ENCODE measurements at regions not wholly inside any gene's neighbourhood (a gene's known extent, or its start where the extent isn't known, plus 50 kb on each side); places are given as distances from the start of the nearest gene placed in this dataset.
"Not testable (repeated sequence)": the region's sequence is repeated elsewhere in the genome, so short reads cannot be mapped to it uniquely, and the experiment has no call there.

GRCh38 chr15:69876064-69876940 is 221.4 kb downstream of the TLE3 start:
- intact Hi-C loops (cut with micrococcal nuclease), result no loop called here
- ATAC-seq (no peak), DNase-seq (peak; percentile 29)

DNA sequence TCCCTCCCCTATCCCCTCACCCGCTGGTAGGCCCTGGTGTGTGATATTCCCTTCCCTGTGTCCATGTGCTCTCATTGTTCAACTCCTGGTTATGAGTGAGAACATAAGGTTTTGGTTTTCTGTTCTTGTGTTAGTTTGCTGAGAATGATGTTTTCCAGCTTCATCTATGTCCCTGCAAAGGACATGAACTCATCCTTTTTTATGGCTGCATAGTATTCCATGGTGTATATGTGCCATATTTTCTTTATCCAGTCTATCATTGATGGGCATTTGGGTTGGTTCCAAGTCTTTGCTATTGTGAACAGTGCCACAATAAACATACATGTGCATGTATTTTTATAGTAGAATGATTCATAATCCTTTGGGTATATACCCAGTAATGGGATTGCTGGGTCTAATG is 217.8 kb downstream of the TLE3 start:
- ATAC-seq; DNase-seq; intact Hi-C loops (cut with micrococcal nuclease): not testable (repeated sequence)

- intact Hi-C loops (cut with micrococcal nuclease), result no loop called here
- ATAC-seq (no peak), DNase-seq (no peak)
Measured at GRCh38 chr15:69880571-69881301, 217.0 kb downstream of the TLE3 start.

- ATAC-seq (no peak), DNase-seq (no peak)
- intact Hi-C loops (cut with micrococcal nuclease), result no loop called here
Measured at GRCh38 chr15:69881302-69881670, 216.4 kb downstream of the TLE3 start.

DNA sequence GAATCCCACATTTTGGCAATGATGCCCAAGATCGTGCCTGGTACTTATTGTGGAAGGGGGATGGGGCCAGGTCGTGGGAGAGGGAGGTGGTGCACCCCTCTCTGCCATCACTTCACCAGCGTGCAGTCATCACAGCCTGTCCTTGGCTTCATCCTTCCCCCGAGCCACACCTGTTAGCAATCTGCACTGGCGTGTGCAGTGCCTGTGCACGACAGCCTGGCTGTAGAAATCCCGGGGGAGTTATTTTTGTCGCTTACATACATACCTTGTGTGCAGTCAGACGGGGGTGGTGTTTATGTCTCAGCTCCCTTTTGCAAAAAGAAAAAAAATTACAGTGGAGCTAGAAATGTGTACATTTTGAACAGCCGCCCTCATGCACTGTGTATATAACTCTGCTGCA is 216.0 kb downstream of the TLE3 start:
- no peak for DNase-seq
- intact Hi-C loops (cut with micrococcal nuclease), result no loop called here
- ATAC-seq, result no peak

GRCh38 chr15:69883306-69883705 is 214.4 kb downstream of the TLE3 start:
- no peak for ATAC-seq
- intact Hi-C loops (cut with micrococcal nuclease), result no loop called here
- DNase-seq, result no peak

DNA sequence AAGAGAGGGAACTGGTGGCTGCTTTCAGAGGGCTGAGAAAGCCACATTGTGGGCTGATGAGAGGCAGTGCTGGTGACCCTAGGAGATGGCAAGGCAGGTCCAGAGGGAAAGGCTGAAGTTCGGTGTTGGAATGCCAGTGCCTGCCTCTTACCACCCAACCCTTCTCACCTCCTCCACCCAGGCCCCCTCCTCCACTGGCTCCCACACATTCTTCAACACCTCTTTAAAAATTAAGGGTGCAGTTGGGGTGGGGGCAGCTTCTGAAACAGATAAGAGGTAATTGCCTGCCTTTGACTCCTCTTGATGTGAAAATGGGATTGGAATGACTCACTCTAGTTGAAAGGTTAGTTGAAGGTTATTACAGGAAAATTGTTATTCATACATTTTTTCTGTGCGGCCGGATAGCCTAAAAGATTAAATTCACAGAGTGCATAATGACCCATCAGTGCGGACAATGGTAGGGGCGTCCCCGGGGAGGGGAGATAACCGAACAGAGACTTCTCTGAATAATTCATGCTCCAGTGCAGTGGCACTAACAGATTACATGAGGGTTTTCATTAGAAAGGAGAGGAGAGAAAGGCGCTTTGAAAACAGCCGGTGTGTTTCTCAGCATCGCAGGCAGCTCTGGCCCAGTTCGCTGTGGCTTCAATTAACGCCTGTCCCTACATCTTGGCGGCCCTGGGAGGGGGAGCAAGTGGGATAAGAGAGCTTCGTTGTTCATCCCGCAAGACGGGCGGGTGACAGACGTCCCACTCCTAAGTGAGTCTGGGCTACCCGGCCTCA is 212.4 kb downstream of the TLE3 start:
- ATAC-seq (no peak), DNase-seq (no peak)
- intact Hi-C loops (cut with micrococcal nuclease), result no loop called here

GRCh38 chr15:69887009-69887408 is 210.7 kb downstream of the TLE3 start:
- ATAC-seq, result no peak
- DNase-seq, result no peak
- intact Hi-C loops (cut with micrococcal nuclease), result no loop called here

- DNase-seq (no peak), ATAC-seq (no peak)
- intact Hi-C loops (cut with micrococcal nuclease), result no loop called here
Measured at GRCh38 chr15:69887553-69887952, 210.2 kb downstream of the TLE3 start.

DNA sequence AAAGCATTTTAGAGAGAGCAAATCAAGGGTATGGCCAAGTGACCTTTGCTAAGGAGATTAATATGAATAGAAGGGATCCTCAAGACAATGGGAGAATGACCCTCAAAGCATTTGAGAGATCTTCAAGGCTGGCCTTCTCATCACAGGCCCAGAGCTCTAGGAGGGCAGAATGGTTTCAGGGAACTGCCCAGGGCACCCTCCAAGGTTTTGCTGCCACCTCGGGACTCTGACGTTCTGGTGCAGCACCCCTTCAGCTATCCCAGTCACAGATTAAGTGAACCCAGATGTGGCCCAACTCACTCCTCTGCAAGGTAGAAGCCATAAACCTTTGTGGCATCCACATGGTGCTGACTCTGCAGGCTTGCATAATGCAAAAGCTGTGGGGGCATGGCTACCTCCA is 209.3 kb downstream of the TLE3 start:
- DNase-seq (no peak), ATAC-seq (no peak)
- intact Hi-C loops (cut with micrococcal nuclease), result no loop called here

DNA sequence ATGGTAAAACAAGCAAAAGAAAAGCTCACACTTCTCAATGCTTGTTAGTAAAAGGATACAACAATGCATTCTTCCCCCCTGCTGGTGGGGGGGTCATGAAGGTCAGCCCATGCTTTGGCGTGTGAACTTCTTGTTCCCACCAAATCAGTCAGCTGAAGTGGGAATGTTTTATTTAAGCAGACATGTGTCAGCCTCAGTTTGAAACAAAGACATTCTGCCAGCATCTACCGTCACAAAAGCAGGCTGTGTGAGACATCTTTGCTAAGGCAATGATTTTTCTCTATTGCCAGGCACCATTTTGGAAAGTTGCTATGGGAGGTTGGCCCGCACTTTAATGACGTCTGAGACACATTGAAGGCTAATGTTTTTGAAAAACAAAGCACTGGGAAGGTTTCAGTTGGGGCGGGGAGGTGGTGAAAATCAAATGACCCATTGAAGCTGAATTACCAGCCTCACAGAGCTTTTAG is 206.6 kb downstream of the TLE3 start:
- DNase-seq, result no peak
- ATAC-seq, result no peak
- intact Hi-C loops (cut with micrococcal nuclease), result no loop called here

DNA sequence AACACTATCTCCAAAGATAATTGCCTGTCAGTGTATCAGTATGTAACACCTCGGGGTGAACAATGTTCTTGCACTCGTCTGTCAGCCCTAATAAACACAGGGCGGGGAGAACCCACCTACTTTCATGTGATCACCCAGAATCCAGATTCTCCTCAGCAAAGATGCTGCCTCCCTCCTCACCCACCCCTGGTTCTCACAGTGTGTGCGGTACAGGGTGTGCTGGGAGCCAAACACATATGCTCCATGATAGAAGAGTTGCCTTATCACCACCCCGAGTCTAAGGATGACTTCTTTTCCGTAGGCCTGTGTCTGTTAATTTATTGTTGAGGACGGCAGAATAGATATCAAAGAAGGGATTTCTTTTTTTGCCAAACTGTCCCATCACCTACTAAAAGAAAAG is 206.1 kb downstream of the TLE3 start:
- DNase-seq (no peak), ATAC-seq (no peak)
- intact Hi-C loops (cut with micrococcal nuclease), result no loop called here

- no peak for DNase-seq
- intact Hi-C loops (cut with micrococcal nuclease), result no loop called here
Measured at GRCh38 chr15:69892351-69892750, 205.4 kb downstream of the TLE3 start.

DNA sequence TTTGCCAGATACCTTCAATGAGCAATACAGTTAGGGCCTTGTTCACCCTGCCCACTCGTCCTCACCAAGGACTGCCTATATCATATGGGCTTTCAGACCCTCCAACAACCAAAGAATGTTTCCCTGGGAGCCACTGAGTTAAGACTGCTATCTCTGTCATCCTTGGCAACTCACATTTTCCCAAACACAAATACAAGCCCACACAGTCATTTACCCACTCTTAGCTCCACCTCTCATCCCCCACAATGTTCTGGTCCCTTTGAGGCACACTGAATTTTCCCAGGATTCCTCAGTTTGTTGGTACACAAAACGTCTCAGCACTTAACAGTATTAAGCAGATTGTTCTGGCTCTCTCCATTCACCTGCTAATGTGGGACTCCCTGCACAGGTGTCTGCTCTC is 204.6 kb downstream of the TLE3 start:
- DNase-seq (no peak), ATAC-seq (no peak)
- intact Hi-C loops (cut with micrococcal nuclease), result no loop called here

More at GRCh38 chr15:69892351-69892750, 205.4 kb downstream of the TLE3 start:
- ATAC-seq, result no peak

DNA sequence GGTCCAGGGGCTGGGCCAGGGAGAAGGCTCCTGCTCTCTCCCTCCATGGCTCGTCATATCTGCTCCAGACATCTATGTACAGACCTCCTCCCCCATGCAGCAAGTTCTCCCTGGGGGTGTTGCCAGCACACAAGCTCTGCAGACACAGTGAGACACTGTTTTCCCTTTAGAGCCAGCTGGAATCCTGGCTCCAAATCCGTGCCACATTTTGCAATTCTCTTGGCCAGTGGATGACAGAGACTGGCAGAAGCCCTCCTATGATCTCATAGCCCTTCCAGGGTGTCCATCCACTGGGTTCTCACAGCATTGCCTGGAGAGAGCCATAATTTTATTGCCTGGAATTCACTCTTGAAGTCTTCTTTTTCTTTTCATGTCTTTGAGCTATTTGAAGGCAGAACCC is 203.9 kb downstream of the TLE3 start:
- intact Hi-C loops (cut with micrococcal nuclease), result no loop called here
- DNase-seq, result peak; percentile 46
- peak; percentile 81 for ATAC-seq

GRCh38 chr15:69895202-69895601 is 202.5 kb downstream of the TLE3 start:
- ATAC-seq (no peak), DNase-seq (no peak)

DNA sequence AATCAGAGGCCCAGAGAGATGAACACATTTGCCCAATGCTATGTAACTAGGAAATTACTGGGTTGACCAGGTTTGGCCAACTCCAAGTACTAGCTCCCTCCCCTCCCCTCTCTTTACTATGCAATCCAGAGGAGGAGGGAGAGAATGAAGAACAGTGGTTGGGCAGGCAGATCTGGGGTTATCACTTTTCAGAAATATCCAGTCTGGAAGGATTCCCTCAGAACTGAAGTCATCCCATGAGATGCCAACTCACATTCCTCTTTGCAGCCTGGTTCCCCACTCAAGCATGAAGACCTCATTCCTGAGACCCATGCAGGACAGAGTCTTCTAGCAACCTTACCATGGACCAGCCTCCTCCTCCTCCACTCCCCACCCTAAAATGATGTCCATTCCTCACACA is 201.1 kb downstream of the TLE3 start:
- intact Hi-C loops (cut with micrococcal nuclease), result no loop called here
- DNase-seq (no peak), ATAC-seq (no peak)

More at GRCh38 chr15:69895202-69895601, 202.5 kb downstream of the TLE3 start:
- intact Hi-C loops (cut with micrococcal nuclease), result no loop called here

DNA sequence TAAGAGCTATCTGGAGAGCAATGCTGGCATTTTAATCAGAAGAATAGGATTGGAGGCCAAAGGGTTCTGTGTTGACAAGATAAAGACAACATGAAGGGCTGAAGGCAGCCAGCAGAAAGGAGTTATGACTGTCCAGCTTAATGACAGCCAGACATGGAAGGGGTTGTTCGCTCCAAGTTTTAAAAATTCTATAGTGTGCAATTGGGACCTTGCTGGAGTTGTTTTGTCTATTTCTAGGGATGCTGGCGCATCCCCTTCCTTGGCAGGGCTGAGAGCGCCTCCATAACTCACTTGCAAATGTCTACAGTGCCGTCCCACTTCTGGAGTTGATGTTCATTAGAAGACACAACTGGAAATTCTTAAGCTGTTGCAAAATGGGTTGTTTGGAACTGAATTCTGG is 200.7 kb downstream of the TLE3 start:
- DNase-seq, result no peak
- ATAC-seq, result no peak
- intact Hi-C loops (cut with micrococcal nuclease), result no loop called here

DNA sequence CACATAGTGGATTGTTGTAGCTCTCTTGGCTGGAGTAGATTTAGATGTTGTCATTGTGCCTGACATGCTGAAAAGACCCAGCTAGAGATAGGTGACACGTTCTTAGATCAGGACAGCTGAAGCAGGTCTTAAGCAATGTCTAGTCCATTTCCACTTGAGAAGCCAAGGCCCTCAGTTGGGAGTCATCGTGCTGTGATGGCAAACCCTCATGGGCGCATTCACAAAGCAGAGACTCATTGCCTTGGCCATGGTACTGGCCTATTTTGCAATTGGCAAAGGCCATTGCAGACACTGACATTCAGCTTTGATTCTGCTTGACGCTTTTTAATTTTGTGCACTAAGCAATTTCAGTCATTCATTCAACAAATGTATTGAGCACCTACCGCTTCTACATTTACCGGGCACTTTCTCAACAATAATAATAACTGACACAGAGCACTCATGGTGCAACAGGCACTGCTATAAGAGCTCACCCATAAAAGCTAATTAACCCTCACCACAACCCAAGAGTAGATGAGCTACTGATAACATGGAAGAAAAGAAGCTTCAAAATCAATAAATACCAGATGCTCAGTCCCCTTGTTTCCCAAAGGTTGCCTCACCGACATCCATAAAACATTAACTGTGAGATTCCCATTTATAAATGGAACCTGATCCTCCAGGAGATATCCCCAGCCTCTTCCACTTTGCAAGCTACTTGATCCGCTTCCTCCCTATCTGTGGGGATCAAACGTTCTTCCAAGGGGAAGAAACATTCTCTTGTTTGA is 200.1 kb downstream of the TLE3 start:
- intact Hi-C loops (cut with micrococcal nuclease), result no loop called here
- DNase-seq (no peak), ATAC-seq (no peak)

All from left ventricle myocardium superior (tissue), 1 donor.